ENCODE measurements at regions not wholly inside any gene's neighbourhood (a gene's known extent, or its start where the extent isn't known, plus 50 kb on each side); places are given as distances from the start of the nearest gene placed in this dataset.

GRCh38 chr21:32214654-32215305, 64.1 kb downstream of the MIS18A start:
- TF ChIP-seq CTCF (IDR thresholded peaks at IDR 0.05 in 4 of 5, conservative IDR thresholded peaks at IDR 0.05 in 1 of 5) (no peak), POLR2A (IDR thresholded peaks at IDR 0.05) (no peak)

Measured in gastrocnemius medialis (tissue), 4 donors.